ENCODE measurements at regions not wholly inside any gene's neighbourhood (a gene's known extent, or its start where the extent isn't known, plus 50 kb on each side); places are given as distances from the start of the nearest gene placed in this dataset.
A peak's percentile ranks its signal among the peaks of the same experiment; 100 is the strongest.

GRCh38 chr3:27535809-27536392 is 51.7 kb upstream of the SLC4A7 start:
- no peak overlapping the region for H3K4me2 ChIP-seq (ENCODE audit: insufficient read depth, insufficient read length, low read length)

More at GRCh38 chr3:27535809-27536392, 51.7 kb upstream of the SLC4A7 start:
- Histone ChIP-seq H3K79me2 (ENCODE audit: insufficient read depth, low read length) (no peaks in the 10 kb centered on the region), H3K79me1 (ENCODE audit: insufficient read depth, low read depth, low read length, poor library complexity, severe bottlenecking) (no peaks in the 10 kb centered on the region), H3K23ac (ENCODE audit: insufficient read length, low read depth, low read length) (no peak overlapping the region), H2AFZ (ENCODE audit: low read length) (no peak overlapping the region), H4K20me1 (ENCODE audit: control insufficient read depth, insufficient read depth, insufficient read length) (no peaks in the 10 kb centered on the region), H2BK5ac (ENCODE audit: insufficient read length, low read length) (no peak overlapping the region), H4K8ac (replicated peaks; ENCODE audit: insufficient read length, low read depth, low read length) (no peak overlapping the region), H3T11ph (ENCODE audit: low read length) (no peak overlapping the region), H4K5ac (ENCODE audit: insufficient read length, low read depth, low read length) (no peak overlapping the region), H2BK15ac (ENCODE audit: low read depth, low read length) (no peak overlapping the region), H2BK12ac (ENCODE audit: insufficient read length, low read depth, low read length) (no peak overlapping the region), H3K4ac (ENCODE audit: low read depth, low read length) (no peak overlapping the region), H2BK20ac (ENCODE audit: low read depth, low read length, poor library complexity, severe bottlenecking) (no peak overlapping the region), H3K14ac (ENCODE audit: insufficient read depth, low read length) (no peak overlapping the region), H2AK5ac (ENCODE audit: insufficient read length, low read length) (no peak overlapping the region), H3K27me3 (ENCODE audit: insufficient read depth, low read length) (no peaks in the 10 kb centered on the region), H3K18ac (ENCODE audit: insufficient read length, low read depth, low read length) (no peak overlapping the region), H4K91ac (ENCODE audit: insufficient read length, low read depth, low read length) (no peak overlapping the region), H3K4me1 (ENCODE audit: insufficient read depth, low read length) (peaks cover 16% of the 10 kb centered on the region; the same call in 1 of the 2 replicates), H3K27ac (ENCODE audit: insufficient read length, low read depth, low read length) (no peak overlapping the region), H3K56ac (ENCODE audit: insufficient read length, low read depth, low read length) (no peak overlapping the region), H3K9ac (ENCODE audit: extremely low read depth, insufficient read length, low read length) (no peak overlapping the region), H3K9me3 (ENCODE audit: control insufficient read depth, low read depth, low read length) (no peaks in the 10 kb centered on the region), H2BK120ac (ENCODE audit: low read depth, low read length, poor library complexity, severe bottlenecking) (no peak overlapping the region), H3K23me2 (ENCODE audit: insufficient read length, low read depth, low read length, poor library complexity, severe bottlenecking) (no peaks in the 10 kb centered on the region)
- no peak overlapping the region for H3K4me3 Mint-ChIP-seq
- H3K27ac Mint-ChIP-seq: peak overlapping the region; percentile 75 to 87 (median 81); a peak in 6 of 7 replicates
- no peak for DNase-seq
- peaks cover 59 to 60% of the 10 kb centered on the region in 2 experiments for H3K4me1 Mint-ChIP-seq
- TF ChIP-seq, protein P1, sequence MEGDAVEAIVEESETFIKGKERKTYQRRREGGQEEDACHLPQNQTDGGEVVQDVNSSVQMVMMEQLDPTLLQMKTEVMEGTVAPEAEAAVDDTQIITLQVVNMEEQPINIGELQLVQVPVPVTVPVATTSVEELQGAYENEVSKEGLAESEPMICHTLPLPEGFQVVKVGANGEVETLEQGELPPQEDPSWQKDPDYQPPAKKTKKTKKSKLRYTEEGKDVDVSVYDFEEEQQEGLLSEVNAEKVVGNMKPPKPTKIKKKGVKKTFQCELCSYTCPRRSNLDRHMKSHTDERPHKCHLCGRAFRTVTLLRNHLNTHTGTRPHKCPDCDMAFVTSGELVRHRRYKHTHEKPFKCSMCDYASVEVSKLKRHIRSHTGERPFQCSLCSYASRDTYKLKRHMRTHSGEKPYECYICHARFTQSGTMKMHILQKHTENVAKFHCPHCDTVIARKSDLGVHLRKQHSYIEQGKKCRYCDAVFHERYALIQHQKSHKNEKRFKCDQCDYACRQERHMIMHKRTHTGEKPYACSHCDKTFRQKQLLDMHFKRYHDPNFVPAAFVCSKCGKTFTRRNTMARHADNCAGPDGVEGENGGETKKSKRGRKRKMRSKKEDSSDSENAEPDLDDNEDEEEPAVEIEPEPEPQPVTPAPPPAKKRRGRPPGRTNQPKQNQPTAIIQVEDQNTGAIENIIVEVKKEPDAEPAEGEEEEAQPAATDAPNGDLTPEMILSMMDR (conservative IDR thresholded peaks at IDR 0.05): no peak
- no CpG with 5 or more reads among the region's 2 CpGs for WGBS (ENCODE audit: extremely low coverage, insufficient read length, low lambda C conversion rate)
- H3K27me3 Mint-ChIP-seq (ENCODE audit: low read depth): no peaks in the 10 kb centered on the region
- no peaks in the 10 kb centered on the region; a peak in 1 of 7 replicates for H3K36me3 Mint-ChIP-seq (ENCODE audit: insufficient read depth in 1 of 3, low read depth in 3 of 3)
- H3K9me3 Mint-ChIP-seq: no peaks in the 10 kb centered on the region; a peak in 1 of 5 replicates
